ENCODE measurements at regions not wholly inside any gene's neighbourhood (a gene's known extent, or its start where the extent isn't known, plus 50 kb on each side); places are given as distances from the start of the nearest gene placed in this dataset.

- H3K4me1 Mint-ChIP-seq (ENCODE audit: unreplicated experiment), result peaks cover 6% of the 10 kb centered on the region
- H3K9me3 Mint-ChIP-seq (ENCODE audit: unreplicated experiment), result peaks cover 4% of the 10 kb centered on the region
- TF ChIP-seq CTCF (IDR thresholded peaks at IDR 0.05), result no peak
- no peak overlapping the region for H3K4me3 Mint-ChIP-seq (ENCODE audit: unreplicated experiment)
- H3K36me3 Mint-ChIP-seq (ENCODE audit: unreplicated experiment), result no peaks in the 10 kb centered on the region
- DNase-seq (ENCODE audit: extremely low spot score, unreplicated experiment), result no peak
- no peak overlapping the region for H3K27ac Mint-ChIP-seq (ENCODE audit: unreplicated experiment)
- no peaks in the 10 kb centered on the region for H3K27me3 Mint-ChIP-seq (ENCODE audit: unreplicated experiment)
Observed at GRCh38 chr2:146003337-146003736, 1483.4 kb upstream of the ZEB2 start.

- TF ChIP-seq CTCF (IDR thresholded peaks at IDR 0.05), result no peak
- H3K27me3 Mint-ChIP-seq (ENCODE audit: unreplicated experiment), result no peaks in the 10 kb centered on the region
- no peak for DNase-seq (ENCODE audit: extremely low spot score, unreplicated experiment)
Observed at GRCh38 chr2:145994910-145995309, 1475.0 kb upstream of the ZEB2 start.

GRCh38 chr2:145992572-145992971, 1472.7 kb upstream of the ZEB2 start:
- TF ChIP-seq CTCF (IDR thresholded peaks at IDR 0.05), result no peak
- Mint-ChIP-seq H3K36me3 (ENCODE audit: unreplicated experiment) (peaks cover 19% of the 10 kb centered on the region), H3K4me1 (ENCODE audit: unreplicated experiment) (peaks cover 4% of the 10 kb centered on the region), H3K9me3 (ENCODE audit: unreplicated experiment) (peaks cover 18% of the 10 kb centered on the region), H3K4me3 (ENCODE audit: unreplicated experiment) (no peak overlapping the region), H3K27me3 (ENCODE audit: unreplicated experiment) (no peaks in the 10 kb centered on the region), H3K27ac (ENCODE audit: unreplicated experiment) (no peak overlapping the region)
- no peak for DNase-seq (ENCODE audit: extremely low spot score, unreplicated experiment)

More at GRCh38 chr2:145994910-145995309, 1475.0 kb upstream of the ZEB2 start:
- no peak overlapping the region for H3K27ac Mint-ChIP-seq (ENCODE audit: unreplicated experiment)
- H3K9me3 Mint-ChIP-seq (ENCODE audit: unreplicated experiment), result peaks cover 28% of the 10 kb centered on the region
- peaks cover 8% of the 10 kb centered on the region for H3K4me1 Mint-ChIP-seq (ENCODE audit: unreplicated experiment)
- peaks cover 19% of the 10 kb centered on the region for H3K36me3 Mint-ChIP-seq (ENCODE audit: unreplicated experiment)
- no peak overlapping the region for H3K4me3 Mint-ChIP-seq (ENCODE audit: unreplicated experiment)

- DNase-seq (ENCODE audit: extremely low spot score, unreplicated experiment), result no peak
Observed at GRCh38 chr2:145987793-145988192, 1467.9 kb upstream of the ZEB2 start.

GRCh38 chr2:145985517-145985916, 1465.6 kb upstream of the ZEB2 start:
- Mint-ChIP-seq H3K4me3 (ENCODE audit: unreplicated experiment) (no peak overlapping the region), H3K4me1 (ENCODE audit: unreplicated experiment) (peaks cover 4% of the 10 kb centered on the region), H3K27me3 (ENCODE audit: unreplicated experiment) (no peaks in the 10 kb centered on the region), H3K9me3 (ENCODE audit: unreplicated experiment) (no peaks in the 10 kb centered on the region), H3K36me3 (ENCODE audit: unreplicated experiment) (no peaks in the 10 kb centered on the region), H3K27ac (ENCODE audit: unreplicated experiment) (no peak overlapping the region)
- TF ChIP-seq CTCF (IDR thresholded peaks at IDR 0.05), result no peak
- DNase-seq (ENCODE audit: extremely low spot score, unreplicated experiment), result no peak

More at GRCh38 chr2:145987793-145988192, 1467.9 kb upstream of the ZEB2 start:
- no peaks in the 10 kb centered on the region for H3K27me3 Mint-ChIP-seq (ENCODE audit: unreplicated experiment)
- TF ChIP-seq CTCF (IDR thresholded peaks at IDR 0.05), result no peak
- no peak overlapping the region for H3K4me3 Mint-ChIP-seq (ENCODE audit: unreplicated experiment)
- H3K27ac Mint-ChIP-seq (ENCODE audit: unreplicated experiment), result no peak overlapping the region
- peaks cover 7% of the 10 kb centered on the region for H3K4me1 Mint-ChIP-seq (ENCODE audit: unreplicated experiment)
- no peaks in the 10 kb centered on the region for H3K36me3 Mint-ChIP-seq (ENCODE audit: unreplicated experiment)
- H3K9me3 Mint-ChIP-seq (ENCODE audit: unreplicated experiment), result no peaks in the 10 kb centered on the region

All from osteocyte (in vitro differentiated cells).